A673 (cell line): ENCODE measurements at regions not wholly inside any gene's neighbourhood (a gene's known extent, or its start where the extent isn't known, plus 50 kb on each side); places are given as distances from the start of the nearest gene placed in this dataset.

Experiments
- EZH2 ChIP-seq: fragments of 200-600 bp; sonication (generic); IDR thresholded peaks from 2 replicates; pipeline ENCODE4 v1.6.1; 2017; ENCODE audit warnings: borderline replicate concordance, low read depth, mild to moderate bottlenecking, mixed read lengths, antibody characterized with exemption, low read length; ENCODE audit not compliant: poor library complexity, severe bottlenecking
- TF ChIP-seq, protein P1 (sequence below): fragments of 300-800, 200-600 bp; sonication (generic); conservative IDR thresholded peaks from 2 replicates; pipeline ENCODE4 v1.5.1; 2017; ENCODE audit warnings: low read depth, mild to moderate bottlenecking, antibody characterized with exemption, low read length, moderate library complexity, mixed read lengths

DNA sequence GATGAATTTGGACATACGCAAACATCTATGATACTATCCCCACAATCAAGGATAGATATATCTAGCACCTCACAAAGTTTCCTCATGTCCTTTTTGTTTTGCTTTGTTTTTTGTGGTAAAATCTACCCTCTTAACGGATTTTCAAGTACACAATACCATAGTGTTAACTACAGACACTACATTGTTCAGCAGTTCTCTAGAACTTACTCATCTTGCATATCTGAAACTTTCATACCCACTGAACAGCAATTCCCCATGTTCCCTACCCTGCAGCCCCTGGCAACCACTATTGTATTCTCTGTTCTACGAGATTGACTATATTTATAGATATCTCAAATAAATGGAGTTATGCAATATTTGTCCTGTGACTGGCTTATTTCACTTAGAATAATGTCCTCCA is 58.1 kb upstream of the TJP1 start:
- TF ChIP-seq, protein P1, sequence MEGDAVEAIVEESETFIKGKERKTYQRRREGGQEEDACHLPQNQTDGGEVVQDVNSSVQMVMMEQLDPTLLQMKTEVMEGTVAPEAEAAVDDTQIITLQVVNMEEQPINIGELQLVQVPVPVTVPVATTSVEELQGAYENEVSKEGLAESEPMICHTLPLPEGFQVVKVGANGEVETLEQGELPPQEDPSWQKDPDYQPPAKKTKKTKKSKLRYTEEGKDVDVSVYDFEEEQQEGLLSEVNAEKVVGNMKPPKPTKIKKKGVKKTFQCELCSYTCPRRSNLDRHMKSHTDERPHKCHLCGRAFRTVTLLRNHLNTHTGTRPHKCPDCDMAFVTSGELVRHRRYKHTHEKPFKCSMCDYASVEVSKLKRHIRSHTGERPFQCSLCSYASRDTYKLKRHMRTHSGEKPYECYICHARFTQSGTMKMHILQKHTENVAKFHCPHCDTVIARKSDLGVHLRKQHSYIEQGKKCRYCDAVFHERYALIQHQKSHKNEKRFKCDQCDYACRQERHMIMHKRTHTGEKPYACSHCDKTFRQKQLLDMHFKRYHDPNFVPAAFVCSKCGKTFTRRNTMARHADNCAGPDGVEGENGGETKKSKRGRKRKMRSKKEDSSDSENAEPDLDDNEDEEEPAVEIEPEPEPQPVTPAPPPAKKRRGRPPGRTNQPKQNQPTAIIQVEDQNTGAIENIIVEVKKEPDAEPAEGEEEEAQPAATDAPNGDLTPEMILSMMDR = no peak
- no peak for TF ChIP-seq EZH2
